Peyer's patch (tissue), 4 donors: ENCODE measurements at regions not wholly inside any gene's neighbourhood (a gene's known extent, or its start where the extent isn't known, plus 50 kb on each side); places are given as distances from the start of the nearest gene placed in this dataset.

Experiments
- CTCF ChIP-seq, 6 experiments: fragments of 450-650 bp in 4 of 6; fragments of 200-600 bp in 2 of 6; sonication (generic) in 1 of 6; IDR thresholded peaks; one replicate each; pipeline ENCODE4 v1.5.1; 2017 to 2019; ENCODE audit warnings: antibody characterized with exemption in 6 of 6, mild to moderate bottlenecking in 3 of 6, moderate library complexity in 1 of 6
- POLR2A ChIP-seq, 2 donors: fragments of 450-650 bp; IDR thresholded peaks; one replicate each; pipeline ENCODE4 v1.5.1; 2017; ENCODE audit warnings: antibody characterized with exemption in 2 of 2, mild to moderate bottlenecking in 2 of 2, moderate library complexity in 2 of 2

GRCh38 chr18:28334516-28334915 is 157.6 kb upstream of the CDH2 start:
- TF ChIP-seq CTCF (IDR thresholded peaks at IDR 0.05): no peak
- no peak for TF ChIP-seq POLR2A (IDR thresholded peaks at IDR 0.05)
